Activated B cell treated with CpG ODN at 0.5 μM for 24 hours (primary cell): ENCODE measurements at regions not wholly inside any gene's neighbourhood (a gene's known extent, or its start where the extent isn't known, plus 50 kb on each side); places are given as distances from the start of the nearest gene placed in this dataset.

ENCODE experiments used
- ATAC-seq: fragments of 200-7000 bp; cut with Tn5 transposase; one replicate; pipeline ENCODE4 v1.10.0; 2021; ENCODE audit warnings: low read depth, mild to moderate bottlenecking, moderate library complexity
- CTCF ChIA-PET: fragments of 350-600 bp; sonication (Branson Sonifier 250); formaldehyde crosslinking; loops from one replicate; lab custom pipeline; 2021; ENCODE audit warnings: antibody characterized with exemption; lab: Charles Lee
- POLR2A ChIA-PET: fragments of 350-600 bp; sonication (Branson Sonifier 250); formaldehyde crosslinking; loops from one replicate; lab custom pipeline; 2021; ENCODE audit warnings: antibody characterized with exemption; lab: Charles Lee
- DNase-seq: peaks from one replicate; pipeline ENCODE4 v3.0.0; 2022
- H3K27ac Mint-ChIP-seq: one replicate; pipeline ENCODE4 v1.8.0; 2020; ENCODE audit warnings: mixed read lengths
- H3K27me3 Mint-ChIP-seq: one replicate; pipeline ENCODE4 v1.8.0; 2021; ENCODE audit warnings: mixed read lengths
- H3K36me3 Mint-ChIP-seq: one replicate; pipeline ENCODE4 v1.8.0; 2021; ENCODE audit warnings: low read depth, mixed read lengths
- H3K4me1 Mint-ChIP-seq: one replicate; pipeline ENCODE4 v1.8.0; 2021; ENCODE audit warnings: mixed read lengths
- H3K4me3 Mint-ChIP-seq: one replicate; pipeline ENCODE4 v1.8.0; 2020; ENCODE audit warnings: mild to moderate bottlenecking, mixed read lengths
- H3K9me3 Mint-ChIP-seq: one replicate; pipeline ENCODE4 v1.8.0; 2020; ENCODE audit warnings: mixed read lengths
- CTCF ChIP-seq: fragments of 200-600 bp; IDR thresholded peaks from one replicate; pipeline ENCODE4 v1.8.0; 2022; ENCODE audit warnings: antibody characterized with exemption, mild to moderate bottlenecking
- intact Hi-C: fragments of 100-400 bp; cut with micrococcal nuclease; formaldehyde crosslinking; loops from one replicate; pipeline ENCODE4 v1.15.1; 2024

- Mint-ChIP-seq H3K36me3 (no peaks in the 10 kb centered on the region), H3K4me1 (no peaks in the 10 kb centered on the region), H3K27me3 (no peaks in the 10 kb centered on the region), H3K9me3 (peaks cover 12% of the 10 kb centered on the region), H3K4me3 (no peak overlapping the region), H3K27ac (no peak overlapping the region)
- no peak for ATAC-seq
- DNase-seq: no peak
- TF ChIP-seq CTCF: no peak
- CTCF ChIA-PET: no interaction called here
- POLR2A ChIA-PET: no interaction called here
- intact Hi-C loops: no loop called here
These were observed 817.6 kb downstream of the TNS3 start for GRCh38 chr7:46764100-46764936.

GRCh38 chr7:46763344-46763743, 818.6 kb downstream of the TNS3 start:
- no peak for TF ChIP-seq CTCF
- Mint-ChIP-seq H3K27ac (no peak overlapping the region), H3K36me3 (no peaks in the 10 kb centered on the region), H3K9me3 (peaks cover 2% of the 10 kb centered on the region), H3K27me3 (no peaks in the 10 kb centered on the region), H3K4me1 (no peaks in the 10 kb centered on the region), H3K4me3 (no peak overlapping the region)
- no peak for ATAC-seq
- no peak for DNase-seq
- intact Hi-C loops: no loop called here
- ChIA-PET POLR2A (no interaction called here), CTCF (no interaction called here)

- ChIA-PET POLR2A (no interaction called here), CTCF (no interaction called here)
- Mint-ChIP-seq H3K27me3 (no peaks in the 10 kb centered on the region), H3K4me1 (no peaks in the 10 kb centered on the region), H3K27ac (no peak overlapping the region), H3K9me3 (peaks cover 2% of the 10 kb centered on the region), H3K36me3 (no peaks in the 10 kb centered on the region), H3K4me3 (no peak overlapping the region)
- intact Hi-C loops: no loop called here
- no peak for ATAC-seq
- no peak for TF ChIP-seq CTCF
- DNase-seq: no peak
These were observed 822.0 kb downstream of the TNS3 start for GRCh38 chr7:46759711-46760480.

- Mint-ChIP-seq H3K27me3 (no peaks in the 10 kb centered on the region), H3K27ac (no peak overlapping the region), H3K36me3 (no peaks in the 10 kb centered on the region), H3K4me1 (no peaks in the 10 kb centered on the region), H3K9me3 (peaks cover 2% of the 10 kb centered on the region), H3K4me3 (no peak overlapping the region)
- no peak for DNase-seq
- CTCF ChIA-PET: no interaction called here
- no peak for ATAC-seq
- POLR2A ChIA-PET: no interaction called here
- intact Hi-C loops: no loop called here
- TF ChIP-seq CTCF: no peak
These were observed 824.9 kb downstream of the TNS3 start for GRCh38 chr7:46756996-46757395.

- Mint-ChIP-seq H3K4me1 (no peaks in the 10 kb centered on the region), H3K27me3 (no peaks in the 10 kb centered on the region), H3K27ac (no peak overlapping the region), H3K4me3 (no peak overlapping the region), H3K36me3 (no peaks in the 10 kb centered on the region), H3K9me3 (peaks cover 2% of the 10 kb centered on the region)
- intact Hi-C loops: no loop called here
- ATAC-seq: no peak
- ChIA-PET CTCF (no interaction called here), POLR2A (no interaction called here)
- TF ChIP-seq CTCF: no peak
- DNase-seq: no peak
These were observed 825.7 kb downstream of the TNS3 start for GRCh38 chr7:46756256-46756655.
